ENCODE measurements at regions not wholly inside any gene's neighbourhood (a gene's known extent, or its start where the extent isn't known, plus 50 kb on each side); places are given as distances from the start of the nearest gene placed in this dataset.

DNA sequence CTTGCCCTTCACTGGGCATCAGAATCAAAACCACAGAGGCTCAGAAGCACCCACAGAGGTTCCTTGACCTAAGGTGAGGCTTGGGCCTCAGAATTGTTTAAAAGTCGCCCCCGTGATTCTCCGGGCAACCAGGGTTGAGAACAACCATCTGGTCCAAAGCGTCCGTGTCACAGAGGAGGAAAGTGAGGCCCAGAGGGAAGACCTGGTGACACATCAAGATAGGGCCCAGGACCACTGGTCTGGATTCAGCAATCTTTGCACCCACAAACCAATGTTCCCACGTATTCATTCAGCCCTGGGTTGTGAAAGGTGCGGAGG, 272.6 kb downstream of the UACA start:
- TF ChIP-seq, protein P1, sequence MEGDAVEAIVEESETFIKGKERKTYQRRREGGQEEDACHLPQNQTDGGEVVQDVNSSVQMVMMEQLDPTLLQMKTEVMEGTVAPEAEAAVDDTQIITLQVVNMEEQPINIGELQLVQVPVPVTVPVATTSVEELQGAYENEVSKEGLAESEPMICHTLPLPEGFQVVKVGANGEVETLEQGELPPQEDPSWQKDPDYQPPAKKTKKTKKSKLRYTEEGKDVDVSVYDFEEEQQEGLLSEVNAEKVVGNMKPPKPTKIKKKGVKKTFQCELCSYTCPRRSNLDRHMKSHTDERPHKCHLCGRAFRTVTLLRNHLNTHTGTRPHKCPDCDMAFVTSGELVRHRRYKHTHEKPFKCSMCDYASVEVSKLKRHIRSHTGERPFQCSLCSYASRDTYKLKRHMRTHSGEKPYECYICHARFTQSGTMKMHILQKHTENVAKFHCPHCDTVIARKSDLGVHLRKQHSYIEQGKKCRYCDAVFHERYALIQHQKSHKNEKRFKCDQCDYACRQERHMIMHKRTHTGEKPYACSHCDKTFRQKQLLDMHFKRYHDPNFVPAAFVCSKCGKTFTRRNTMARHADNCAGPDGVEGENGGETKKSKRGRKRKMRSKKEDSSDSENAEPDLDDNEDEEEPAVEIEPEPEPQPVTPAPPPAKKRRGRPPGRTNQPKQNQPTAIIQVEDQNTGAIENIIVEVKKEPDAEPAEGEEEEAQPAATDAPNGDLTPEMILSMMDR (IDR thresholded peaks at IDR 0.05; ENCODE audit: control insufficient read depth, insufficient read depth, low read depth, low read length, missing control alignments), result no peak
- H3K4me3 ChIP-seq (ENCODE audit: control insufficient read depth, low read depth, low read length), result no peak overlapping the region
- no peak for DNase-seq (ENCODE audit: low read depth)

DNA sequence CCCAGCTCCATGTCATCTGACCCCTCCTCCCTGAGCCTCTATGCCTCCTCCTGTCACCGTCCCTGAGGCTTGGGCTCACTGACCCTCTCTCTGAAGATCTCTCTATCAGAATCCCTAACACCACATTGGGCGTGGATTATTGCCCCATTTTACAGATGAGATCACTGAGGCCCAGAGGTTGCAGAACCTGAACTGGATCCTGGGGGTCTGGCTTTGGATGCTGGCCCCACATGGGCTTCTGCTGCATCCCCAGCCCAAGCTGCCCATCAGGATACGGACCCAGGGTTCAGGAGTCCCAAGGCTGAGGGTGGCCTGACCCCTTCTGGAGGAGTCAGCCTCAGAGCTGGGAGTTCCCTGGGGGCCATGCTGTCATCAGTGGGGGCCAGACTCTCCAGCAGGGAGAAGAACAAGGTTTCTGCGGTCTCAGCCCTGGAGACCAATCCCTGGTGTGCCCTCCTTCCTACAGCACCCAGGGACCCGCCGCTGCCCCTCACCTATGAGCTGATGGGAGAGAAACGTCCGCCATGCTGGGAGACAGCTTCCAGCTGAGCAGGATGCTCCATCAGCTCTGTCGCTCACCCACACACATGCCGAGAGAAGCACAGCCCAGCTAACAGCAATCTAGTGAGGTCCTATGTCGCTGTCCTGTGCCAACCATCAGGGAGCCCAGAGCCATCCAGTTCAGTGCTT, 273.1 kb downstream of the UACA start:
- no peak overlapping the region for H3K4me3 ChIP-seq (ENCODE audit: control insufficient read depth, low read depth, low read length)
- DNase-seq (ENCODE audit: low read depth), result no peak
- TF ChIP-seq, protein P1 (IDR thresholded peaks at IDR 0.05; ENCODE audit: control insufficient read depth, insufficient read depth, low read depth, low read length, missing control alignments), result no peak

DNA sequence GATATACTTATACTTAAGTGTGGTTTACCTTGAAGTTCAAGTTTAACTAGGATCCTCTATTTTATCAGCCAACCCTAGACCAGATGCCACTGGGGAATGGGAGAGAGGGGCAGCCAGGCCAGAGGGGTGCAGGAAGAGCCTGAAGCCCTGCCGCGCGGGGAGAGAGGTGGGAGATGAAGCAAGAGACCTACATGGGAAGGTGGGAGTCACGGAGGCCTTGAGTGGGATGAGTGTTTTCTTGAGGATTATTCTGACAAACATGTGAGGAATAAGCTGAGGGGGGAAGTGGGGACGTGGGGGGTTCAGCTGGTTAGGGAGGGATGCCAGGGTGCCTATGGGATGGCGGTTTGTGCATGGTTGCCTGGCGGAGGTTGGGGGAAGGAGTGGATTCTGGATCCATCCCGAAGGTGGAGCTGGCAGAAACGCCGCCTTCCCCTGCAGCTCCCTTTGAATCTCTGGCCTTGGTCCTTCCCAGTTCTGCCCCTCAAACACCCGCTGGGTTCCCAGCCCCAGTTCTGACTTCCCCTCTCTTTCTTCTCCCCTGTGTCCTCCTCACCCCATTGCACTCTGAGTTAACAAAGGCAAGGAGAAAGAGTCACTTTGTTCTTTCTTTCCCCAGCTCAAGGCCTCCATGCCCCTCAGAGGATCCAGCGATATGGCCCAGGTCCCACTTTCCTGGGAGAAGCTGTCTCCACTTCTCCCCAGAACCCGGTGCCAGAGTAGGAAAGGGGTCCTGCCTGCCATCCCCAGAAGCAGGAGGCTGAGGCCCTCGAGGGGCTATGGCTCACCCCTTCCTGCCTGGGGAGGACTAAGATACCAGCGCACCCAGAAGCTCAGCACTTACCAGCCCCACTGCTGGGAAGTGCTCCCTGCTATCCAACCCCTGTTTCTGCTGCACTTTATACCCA, 274.2 kb downstream of the UACA start:
- DNase-seq (ENCODE audit: low read depth), result no peak
- TF ChIP-seq, protein P1 (IDR thresholded peaks at IDR 0.05; ENCODE audit: control insufficient read depth, insufficient read depth, low read depth, low read length, missing control alignments), result no peak
- H3K4me3 ChIP-seq (ENCODE audit: control insufficient read depth, low read depth, low read length), result no peak overlapping the region

DNA sequence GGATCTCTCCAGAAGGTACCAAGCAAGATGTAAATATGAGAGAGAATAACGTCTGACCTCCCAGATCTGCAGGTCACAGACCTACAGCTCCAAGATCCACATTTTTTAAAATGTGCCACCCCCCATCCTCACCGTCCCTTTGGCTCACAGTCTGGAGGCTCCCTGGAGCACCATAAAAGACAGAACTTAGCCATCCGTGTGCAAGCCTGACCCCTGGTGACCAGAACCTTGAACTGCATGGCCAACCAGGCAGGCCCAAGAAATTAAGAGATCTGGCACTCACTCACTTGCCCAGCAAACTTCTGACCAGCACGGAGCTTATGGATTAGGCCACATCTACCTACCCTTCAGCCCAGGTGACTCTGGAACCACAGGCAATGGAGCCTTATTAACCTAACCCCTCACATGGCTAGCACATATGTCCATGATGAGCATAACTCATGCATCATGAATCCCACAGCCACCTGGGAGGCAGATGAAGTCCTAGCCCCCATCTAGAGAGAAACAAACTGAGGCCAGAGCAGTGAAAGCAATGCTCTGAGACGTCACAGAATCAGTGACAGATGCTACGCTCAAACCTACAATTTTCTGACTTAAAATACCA, 275.3 kb downstream of the UACA start:
- TF ChIP-seq, protein P1 (IDR thresholded peaks at IDR 0.05; ENCODE audit: control insufficient read depth, insufficient read depth, low read depth, low read length, missing control alignments), result peak; percentile 93
- H3K4me3 ChIP-seq (ENCODE audit: control insufficient read depth, low read depth, low read length), result no peak overlapping the region
- no peak for DNase-seq (ENCODE audit: low read depth)

DNA sequence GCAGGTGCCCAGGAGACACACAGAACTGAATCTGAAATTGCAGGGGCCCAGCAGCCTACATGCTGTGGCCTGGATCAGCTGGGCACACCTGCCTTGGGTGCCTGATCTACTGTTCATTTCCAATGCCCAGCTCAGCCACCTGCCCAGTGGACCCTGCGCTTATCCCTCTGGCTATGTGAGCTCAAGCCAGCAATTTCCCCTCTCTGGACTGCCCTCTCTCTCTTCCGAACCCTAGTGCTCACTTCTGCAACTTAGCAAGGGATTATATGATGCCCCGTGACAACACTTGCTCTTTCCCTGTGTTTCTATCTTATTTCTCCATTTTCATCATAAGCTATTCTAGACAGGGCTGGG, 276.0 kb downstream of the UACA start:
- TF ChIP-seq, protein P1 (IDR thresholded peaks at IDR 0.05; ENCODE audit: control insufficient read depth, insufficient read depth, low read depth, low read length, missing control alignments), result no peak
- no peak overlapping the region for H3K4me3 ChIP-seq (ENCODE audit: control insufficient read depth, low read depth, low read length)
- DNase-seq (ENCODE audit: low read depth), result no peak

DNA sequence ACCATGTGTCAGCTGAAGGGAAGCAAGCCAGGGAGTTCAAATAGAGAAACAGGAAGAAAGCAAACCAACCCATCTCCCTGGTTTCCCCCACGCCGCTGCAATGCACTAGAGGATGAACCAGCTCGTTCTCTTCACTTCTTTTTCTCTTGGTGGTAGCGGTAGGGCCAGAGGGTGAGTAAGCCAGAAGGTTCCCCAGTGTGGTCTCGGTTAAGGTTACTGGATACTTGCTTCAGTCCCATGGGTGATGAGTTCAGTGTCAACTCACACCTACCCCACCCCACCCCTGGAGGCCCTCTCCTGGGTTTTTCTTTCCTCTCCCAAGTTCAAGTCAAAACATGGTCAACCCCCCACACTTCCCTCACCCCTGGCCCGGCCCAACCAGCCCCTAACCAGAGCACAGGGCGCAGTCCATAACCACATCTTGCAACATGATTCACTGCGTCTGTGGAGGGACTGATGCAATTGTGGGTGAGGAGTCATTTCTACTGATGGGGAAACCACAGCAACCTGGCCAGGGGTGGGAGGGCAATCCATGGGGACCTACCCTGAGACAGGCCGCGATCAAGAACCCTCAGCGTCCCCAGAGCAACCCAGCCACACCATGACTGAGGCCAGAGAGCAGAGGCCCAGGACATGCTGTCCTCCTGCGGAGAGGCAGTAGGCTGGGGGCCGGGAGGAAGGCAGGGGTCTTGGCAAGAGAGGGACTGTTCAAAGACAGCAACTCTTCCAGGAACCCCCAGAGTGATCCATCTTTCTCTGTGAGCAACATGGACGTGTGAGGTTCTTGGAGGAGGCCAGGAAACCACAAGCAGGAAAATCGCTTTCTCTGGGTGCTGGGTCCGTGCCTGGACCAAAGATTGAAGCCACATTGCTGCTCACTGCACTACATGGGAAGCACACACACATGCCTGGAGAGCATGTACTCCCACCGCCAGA, 276.6 kb downstream of the UACA start:
- DNase-seq (ENCODE audit: low read depth), result peak; percentile 84
- H3K4me3 ChIP-seq (ENCODE audit: control insufficient read depth, low read depth, low read length), result no peak overlapping the region
- TF ChIP-seq, protein P1 (IDR thresholded peaks at IDR 0.05; ENCODE audit: control insufficient read depth, insufficient read depth, low read depth, low read length, missing control alignments), result no peak

Measured in AG09309 (cell line).